Stomach smooth muscle (tissue), 2 donors: ENCODE measurements at regions not wholly inside any gene's neighbourhood (a gene's known extent, or its start where the extent isn't known, plus 50 kb on each side); places are given as distances from the start of the nearest gene placed in this dataset.

Experiments used
- H3K27ac ChIP-seq: one replicate; pipeline ENCODE4 v1.7.0; 2013; ENCODE audit warnings: mild to moderate bottlenecking, low read length, inconsistent platforms
- H3K27me3 ChIP-seq, 2 donors: one replicate each; pipeline ENCODE4 v1.7.0; 2013; ENCODE audit warnings: low read length in 2 of 2; ENCODE audit not compliant: insufficient read depth in 2 of 2, control insufficient read depth in 1 of 2
- H3K36me3 ChIP-seq, 2 donors: one replicate each; pipeline ENCODE4 v1.7.0; 2013; ENCODE audit warnings: low read length in 2 of 2; ENCODE audit not compliant: control insufficient read depth in 2 of 2, insufficient read depth in 2 of 2
- H3K4me1 ChIP-seq: one replicate; pipeline ENCODE4 v1.7.0; 2013; ENCODE audit warnings: low read length; ENCODE audit not compliant: control insufficient read depth, insufficient read depth
- H3K4me3 ChIP-seq, 2 donors: one replicate each; pipeline ENCODE4 v1.7.0; 2013; ENCODE audit warnings: low read length in 2 of 2
- H3K9ac ChIP-seq, 2 donors: one replicate each; pipeline ENCODE4 v1.7.0; 2013; ENCODE audit warnings: low read length in 2 of 2, mild to moderate bottlenecking in 1 of 2
- H3K9me3 ChIP-seq, 2 donors: one replicate each; pipeline ENCODE4 v1.7.0; 2013; ENCODE audit warnings: low read length in 2 of 2; ENCODE audit not compliant: control insufficient read depth in 2 of 2
- donor health status: healthy.
- donor health status: Pancreatic carcinoma.

GRCh38 chr10:78306358-78306757 is 272.7 kb downstream of the RPS24 start:
- Histone ChIP-seq H3K4me3 (peak overlapping the region in 1 of 2 donors; percentile 35), H3K9me3 (no peaks in the 10 kb centered on the region), H3K27ac (peak overlapping the region; percentile 90), H3K36me3 (no peaks in the 10 kb centered on the region), H3K4me1 (peaks cover 47% of the 10 kb centered on the region), H3K27me3 (no peaks in the 10 kb centered on the region), H3K9ac (no peak overlapping the region)

GRCh38 chr10:78307576-78307975 is 273.9 kb downstream of the RPS24 start:
- Histone ChIP-seq H3K9me3 (no peaks in the 10 kb centered on the region), H3K36me3 (no peaks in the 10 kb centered on the region), H3K9ac (no peak overlapping the region), H3K4me3 (no peak overlapping the region), H3K4me1 (peaks cover 46% of the 10 kb centered on the region), H3K27me3 (no peaks in the 10 kb centered on the region), H3K27ac (no peak overlapping the region)

DNA sequence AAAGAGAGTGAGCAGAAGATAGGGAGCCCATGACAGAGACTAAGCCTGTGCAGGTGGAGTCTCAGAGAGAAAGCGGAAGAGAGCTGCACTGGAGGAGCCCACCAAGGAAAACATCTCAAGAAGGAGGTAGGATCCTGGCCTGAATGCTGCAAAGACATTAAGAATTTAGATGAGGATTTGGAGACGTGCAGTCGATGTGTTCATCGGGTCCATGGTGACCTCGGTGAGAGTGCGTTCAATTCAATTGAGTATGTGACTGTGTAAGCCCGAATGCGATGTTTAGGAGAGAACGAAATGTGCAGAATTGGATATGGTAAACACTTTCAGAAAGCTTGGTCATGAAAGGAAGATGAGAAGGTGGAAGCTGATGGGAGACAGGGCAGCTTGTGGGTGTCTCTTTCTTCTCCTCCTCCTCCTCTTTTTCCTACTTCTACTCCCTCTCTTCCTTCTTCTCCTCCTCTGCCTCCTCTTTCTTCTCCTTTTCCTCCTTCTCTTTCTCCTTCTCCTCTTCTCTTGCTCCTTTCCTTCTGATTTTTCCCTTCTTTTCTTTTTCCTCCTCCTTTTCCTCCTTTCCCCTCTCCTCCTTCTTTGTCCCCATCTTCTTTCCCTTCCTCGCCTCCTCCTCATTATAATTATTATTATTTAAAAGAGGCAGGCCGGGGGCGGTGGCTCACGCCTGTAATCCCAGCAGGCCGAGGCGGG is 276.0 kb downstream of the RPS24 start:
- Histone ChIP-seq H3K27me3 (no peaks in the 10 kb centered on the region), H3K4me3 (no peak overlapping the region), H3K4me1 (peaks cover 43% of the 10 kb centered on the region)

DNA sequence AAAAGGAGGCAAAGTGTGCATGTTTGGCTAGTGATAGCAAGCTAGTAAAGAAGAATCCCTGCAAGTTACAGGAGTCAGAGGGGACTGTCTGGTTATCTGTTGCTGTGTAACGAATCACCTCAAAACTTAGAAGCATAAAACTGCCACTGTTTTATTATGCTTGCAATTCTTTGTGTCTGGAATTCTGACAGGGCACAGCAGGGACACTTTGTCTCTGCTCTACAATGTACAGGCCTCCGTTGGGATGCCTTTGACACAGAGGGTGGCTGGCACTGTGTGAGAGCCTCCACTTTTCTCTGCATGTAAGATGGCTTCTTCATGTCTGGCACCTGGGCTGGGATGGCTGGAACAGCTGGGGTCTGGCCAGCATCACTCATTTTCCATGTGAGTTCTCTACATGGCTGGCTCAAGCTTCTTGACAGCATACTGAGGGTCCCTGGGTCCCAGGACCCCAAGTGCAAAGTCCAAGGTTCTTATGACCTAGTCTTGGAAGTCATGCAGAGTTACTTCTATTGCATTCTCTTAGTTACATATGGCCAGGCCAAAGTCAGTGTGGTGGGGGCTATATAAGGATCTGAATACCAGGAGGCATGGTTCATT is 276.9 kb downstream of the RPS24 start:
- H3K27ac ChIP-seq: no peak overlapping the region
- H3K4me3 ChIP-seq: no peak overlapping the region
- H3K27me3 ChIP-seq: no peaks in the 10 kb centered on the region
- H3K9me3 ChIP-seq: peaks cover 0 to 3% of the 10 kb centered on the region in 2 donors
- no peak overlapping the region for H3K9ac ChIP-seq
- H3K36me3 ChIP-seq: no peaks in the 10 kb centered on the region
- peaks cover 39% of the 10 kb centered on the region for H3K4me1 ChIP-seq

More for the DNA sequence above, 276.0 kb downstream of the RPS24 start:
- Histone ChIP-seq H3K36me3 (no peaks in the 10 kb centered on the region), H3K9ac (no peak overlapping the region), H3K27ac (no peak overlapping the region), H3K9me3 (peaks cover 0 to 3% of the 10 kb centered on the region in 2 donors)

- H3K27ac ChIP-seq: peak overlapping the region; percentile 85
- H3K27me3 ChIP-seq: no peaks in the 10 kb centered on the region
- H3K9ac ChIP-seq: peak overlapping the region; percentile 36 to 47
- H3K9me3 ChIP-seq: peaks cover 0 to 3% of the 10 kb centered on the region in 2 donors
- peaks cover 44% of the 10 kb centered on the region for H3K4me1 ChIP-seq
- peak overlapping the region in 1 of 2 donors; percentile 22 for H3K4me3 ChIP-seq
- no peaks in the 10 kb centered on the region for H3K36me3 ChIP-seq
These were observed 278.8 kb downstream of the RPS24 start for GRCh38 chr10:78312197-78313047.

DNA sequence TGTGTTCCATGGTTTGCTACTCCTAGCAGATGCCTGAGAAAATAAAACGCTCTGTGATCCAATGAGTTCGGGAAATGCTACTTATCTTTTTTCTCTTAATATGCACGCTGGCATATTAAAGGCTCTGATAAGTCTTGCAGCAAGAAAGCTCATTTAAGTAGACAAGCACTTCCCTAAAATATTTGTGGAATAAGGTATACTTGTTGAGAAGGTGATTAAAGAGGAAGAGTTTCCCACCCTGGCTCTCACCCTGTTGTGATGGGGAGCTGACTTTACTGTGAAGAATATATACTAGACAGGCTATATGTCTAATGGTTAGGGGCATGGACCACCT is 279.4 kb downstream of the RPS24 start:
- Histone ChIP-seq H3K4me3 (no peak overlapping the region), H3K36me3 (no peaks in the 10 kb centered on the region), H3K9ac (peak overlapping the region in 1 of 2 donors; percentile 20), H3K9me3 (peaks cover 0 to 3% of the 10 kb centered on the region in 2 donors), H3K27me3 (no peaks in the 10 kb centered on the region), H3K4me1 (peaks cover 50% of the 10 kb centered on the region), H3K27ac (peak overlapping the region; percentile 85)

DNA sequence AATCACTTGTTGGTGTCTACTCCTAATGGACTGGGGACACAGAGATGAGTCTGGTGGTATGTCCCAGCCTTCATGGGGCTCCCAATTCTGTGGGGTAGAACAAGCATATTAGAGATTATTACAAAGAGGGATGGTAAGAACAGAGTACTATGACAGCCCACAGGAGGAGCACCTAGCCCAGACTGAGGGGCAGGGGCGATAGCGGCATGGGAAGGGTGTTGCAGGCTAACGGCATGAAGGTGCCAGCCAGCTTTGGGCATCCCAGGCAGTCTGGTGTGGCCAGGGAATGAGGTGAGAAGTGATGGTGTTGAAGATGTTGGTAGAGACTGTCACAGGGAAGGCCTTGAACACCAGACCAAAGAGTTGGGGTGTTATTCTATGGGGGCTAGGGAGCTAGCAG is 280.0 kb downstream of the RPS24 start:
- Histone ChIP-seq H3K36me3 (no peaks in the 10 kb centered on the region), H3K9me3 (peaks cover 0 to 3% of the 10 kb centered on the region in 2 donors), H3K4me3 (no peak overlapping the region), H3K9ac (peak overlapping the region in 1 of 2 donors; percentile 20), H3K4me1 (peaks cover 56% of the 10 kb centered on the region), H3K27me3 (no peaks in the 10 kb centered on the region), H3K27ac (peak overlapping the region; percentile 85)

GRCh38 chr10:78314651-78315050 is 281.0 kb downstream of the RPS24 start:
- Histone ChIP-seq H3K36me3 (no peaks in the 10 kb centered on the region), H3K9ac (peak overlapping the region in 1 of 2 donors; percentile 11), H3K4me1 (peaks cover 62% of the 10 kb centered on the region), H3K27ac (peak overlapping the region; percentile 85), H3K9me3 (peaks cover 0 to 3% of the 10 kb centered on the region in 2 donors), H3K4me3 (no peak overlapping the region), H3K27me3 (no peaks in the 10 kb centered on the region)

- H3K9ac ChIP-seq: peak overlapping the region in 1 of 2 donors; percentile 36
- peaks cover 0 to 3% of the 10 kb centered on the region in 2 donors for H3K9me3 ChIP-seq
- H3K27ac ChIP-seq: peak overlapping the region; percentile 81
- peaks cover 72% of the 10 kb centered on the region for H3K4me1 ChIP-seq
- H3K4me3 ChIP-seq: no peak overlapping the region
- no peaks in the 10 kb centered on the region for H3K36me3 ChIP-seq
- H3K27me3 ChIP-seq: no peaks in the 10 kb centered on the region
These were observed 282.8 kb downstream of the RPS24 start for GRCh38 chr10:78316451-78316931.

DNA sequence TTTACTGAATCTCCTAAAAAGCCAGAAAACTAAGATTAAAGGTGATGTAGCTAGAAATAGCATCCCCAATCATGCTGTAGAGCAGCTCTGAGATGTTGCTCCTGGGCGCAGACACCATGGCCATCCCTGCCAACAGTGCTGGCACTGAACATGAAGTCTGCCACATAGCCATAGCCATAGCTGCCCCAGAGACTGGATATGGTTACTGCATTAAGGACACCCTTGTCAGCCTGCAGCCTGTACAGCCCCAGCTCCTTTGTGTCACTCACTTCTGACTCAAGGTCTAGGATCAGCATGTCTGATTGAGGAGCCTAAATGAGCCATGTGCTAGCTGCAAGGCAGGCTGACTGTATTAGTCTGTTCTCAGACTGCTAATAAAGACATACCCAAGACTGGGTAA is 284.6 kb downstream of the RPS24 start:
- H3K4me3 ChIP-seq: no peak overlapping the region
- H3K4me1 ChIP-seq: peaks cover 57% of the 10 kb centered on the region
- no peaks in the 10 kb centered on the region for H3K27me3 ChIP-seq
- H3K36me3 ChIP-seq: no peaks in the 10 kb centered on the region
- peak overlapping the region; percentile 81 for H3K27ac ChIP-seq
- peaks cover 0 to 3% of the 10 kb centered on the region in 2 donors for H3K9me3 ChIP-seq
- no peak overlapping the region for H3K9ac ChIP-seq
